EL (cell line): ENCODE measurements at regions not wholly inside any gene's neighbourhood (a gene's known extent, or its start where the extent isn't known, plus 50 kb on each side); places are given as distances from the start of the nearest gene placed in this dataset.
A peak's percentile ranks its signal among the peaks of the same experiment; 100 is the strongest.

Experiments used
- DNase-seq: peaks from one replicate; pipeline ENCODE4 v3.0.0-alpha.2; 2016

DNA sequence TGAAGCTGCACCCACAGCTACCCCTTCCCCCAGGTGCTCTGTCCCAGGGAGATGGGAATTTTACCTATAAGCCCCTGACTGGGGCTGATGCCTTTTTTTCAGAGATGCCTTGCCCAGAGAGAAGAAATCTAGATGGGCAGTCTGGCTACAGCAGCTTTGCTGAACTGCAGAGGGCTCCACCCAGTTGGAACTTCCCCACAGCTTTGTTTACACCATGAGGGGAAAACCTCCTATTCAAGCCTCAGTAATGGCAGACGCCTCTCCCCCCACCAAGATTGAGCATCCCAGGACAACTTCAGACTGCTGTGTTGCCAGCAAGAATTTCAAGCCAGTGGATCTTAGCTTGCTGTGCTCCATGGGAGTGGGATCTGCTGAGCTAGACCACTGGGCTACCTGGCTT lies 122.6 kb upstream of the MOCS1 start:
- no peak for DNase-seq

DNA sequence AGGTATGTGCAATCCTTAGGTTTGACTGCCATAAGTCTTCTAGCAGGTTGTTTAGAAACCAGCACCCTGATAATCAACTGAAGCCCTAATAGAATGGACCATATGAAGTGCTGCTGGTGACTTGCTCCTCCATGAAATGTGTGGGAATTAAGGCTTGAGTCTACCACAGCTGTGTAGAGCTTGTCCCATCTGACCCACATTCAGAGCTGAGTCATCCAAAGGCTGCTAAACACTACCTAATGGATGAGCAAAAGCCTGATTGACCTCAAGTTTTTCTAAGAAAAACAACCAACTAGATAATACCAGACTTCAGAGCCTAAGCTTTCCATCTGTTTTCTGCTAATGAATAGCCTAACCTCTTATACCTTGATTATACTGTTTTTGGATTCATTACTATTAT lies 120.3 kb upstream of the MOCS1 start:
- DNase-seq = no peak

- DNase-seq = no peak
Observed at GRCh38 chr6:40054186-40054585, 119.9 kb upstream of the MOCS1 start.

DNA sequence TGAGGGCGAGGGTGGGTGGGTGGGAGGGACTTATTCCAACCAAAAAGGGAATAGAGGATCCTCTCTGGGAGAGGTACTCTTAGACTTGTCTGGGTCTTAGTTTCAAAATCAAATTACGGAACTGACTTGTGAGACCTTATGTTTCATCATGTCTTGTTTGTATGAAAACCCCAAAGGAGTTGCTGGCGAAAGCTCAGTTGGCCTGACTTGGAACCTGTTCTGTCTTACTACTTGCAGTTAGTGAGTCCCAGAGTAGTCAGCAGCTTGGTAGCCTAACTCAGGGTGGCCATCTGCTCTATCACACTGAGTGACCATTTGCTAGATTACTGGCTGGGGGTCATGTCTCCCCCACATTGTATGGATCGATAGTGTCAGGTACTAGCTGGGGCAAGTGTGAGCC lies 114.9 kb upstream of the MOCS1 start:
- no peak for DNase-seq

GRCh38 chr6:40044196-40044595 lies 109.9 kb upstream of the MOCS1 start:
- DNase-seq = no peak

GRCh38 chr6:40042232-40042631 lies 108.0 kb upstream of the MOCS1 start:
- no peak for DNase-seq

DNA sequence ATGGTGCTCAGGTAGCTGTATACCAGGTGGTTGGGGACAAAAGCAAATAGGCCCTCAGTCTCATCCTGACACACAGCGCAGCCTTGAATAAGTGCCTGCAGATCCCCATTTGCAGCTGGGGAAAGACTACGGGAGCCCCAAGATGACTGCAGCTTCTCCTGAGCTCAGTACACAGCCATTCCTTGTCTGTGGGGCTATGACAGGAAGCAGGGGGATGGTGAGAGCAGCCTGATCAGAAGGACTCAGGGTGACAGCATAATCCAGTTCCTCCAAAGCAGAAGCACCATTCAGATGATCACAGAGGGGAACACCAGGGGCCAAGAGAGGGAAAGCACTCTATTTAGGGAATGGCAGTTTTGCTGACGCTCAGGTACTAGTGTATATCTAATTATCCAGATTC lies 104.8 kb upstream of the MOCS1 start:
- no peak for DNase-seq

- no peak for DNase-seq
Observed at GRCh38 chr6:40038626-40039025, 104.4 kb upstream of the MOCS1 start.

GRCh38 chr6:40037271-40037670 lies 103.0 kb upstream of the MOCS1 start:
- no peak for DNase-seq

DNA sequence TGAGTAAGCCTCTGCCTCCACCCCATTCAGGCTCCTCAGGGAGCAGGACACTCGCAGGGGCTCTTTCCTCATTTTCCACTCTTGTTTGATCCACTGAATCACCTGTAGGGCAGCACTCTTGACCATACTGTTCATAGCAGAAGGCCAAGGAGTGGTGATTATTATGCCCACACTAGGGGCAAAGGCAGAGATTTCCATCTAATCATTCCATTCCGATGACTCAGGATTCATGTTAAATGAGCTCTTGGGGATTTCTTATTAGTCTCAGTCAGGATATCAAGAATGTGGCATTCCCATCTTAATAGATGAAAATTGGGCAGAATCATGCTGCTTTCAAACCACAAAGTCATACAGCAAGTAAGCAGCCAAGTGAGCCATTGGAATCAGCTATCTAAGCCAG lies 101.9 kb upstream of the MOCS1 start:
- DNase-seq = peak; percentile 7

DNA sequence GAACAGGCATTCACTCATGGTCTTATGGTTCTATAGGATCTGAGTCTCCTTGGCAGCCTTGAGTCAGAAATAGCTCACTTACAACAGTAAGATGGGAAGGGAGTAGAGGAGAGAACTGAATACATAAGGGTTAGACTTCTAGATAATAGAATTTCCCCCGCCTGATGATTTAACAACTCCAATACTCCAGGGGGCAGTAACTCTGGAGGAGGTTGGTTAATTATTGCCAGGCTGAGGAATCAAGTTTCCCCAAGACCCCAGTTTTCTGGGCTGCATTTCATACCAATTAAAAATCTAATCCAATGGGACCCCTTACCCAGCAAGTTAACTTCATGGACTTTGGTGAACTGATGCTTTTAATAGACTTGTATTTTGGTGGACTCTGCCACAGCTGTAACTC lies 94.2 kb upstream of the MOCS1 start:
- no peak for DNase-seq

DNA sequence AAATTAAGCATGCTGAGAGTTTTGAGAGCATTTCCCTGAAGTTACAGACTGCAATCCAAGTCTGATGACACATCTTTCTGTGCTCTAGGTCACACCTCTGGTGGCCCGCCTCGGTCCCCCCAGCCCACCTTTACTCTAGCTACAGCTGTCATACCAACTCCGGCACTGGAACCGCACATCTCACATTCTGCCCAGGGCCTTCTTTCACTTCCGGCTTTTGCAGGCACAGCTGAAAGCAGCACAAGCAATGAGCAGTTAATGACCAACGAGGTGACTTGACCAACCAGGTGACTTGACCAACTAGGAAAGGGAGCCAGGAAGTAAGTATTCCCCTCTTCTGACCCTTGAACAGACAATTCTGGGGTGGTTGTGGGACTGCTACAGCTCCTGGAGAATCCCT lies 88.6 kb upstream of the MOCS1 start:
- DNase-seq = no peak

DNA sequence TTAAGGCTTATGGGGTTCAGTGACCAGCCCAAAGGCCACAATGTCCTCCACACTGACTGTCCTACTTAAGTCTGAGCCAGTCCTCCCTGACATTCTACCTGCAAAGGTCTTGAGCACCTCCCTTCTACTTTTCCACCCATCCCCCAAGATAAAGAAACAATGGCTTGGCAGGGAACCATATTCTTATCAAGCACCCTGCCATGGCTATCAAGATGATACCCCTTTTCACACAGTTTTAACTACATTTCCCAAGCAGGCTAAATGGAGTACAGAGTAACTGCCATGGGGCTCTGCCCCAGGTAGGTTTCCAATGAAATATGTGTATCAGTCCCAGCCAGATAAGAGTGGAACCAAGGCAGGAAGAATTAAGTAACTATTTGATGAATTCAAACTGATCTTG lies 85.9 kb upstream of the MOCS1 start:
- no peak for DNase-seq

DNA sequence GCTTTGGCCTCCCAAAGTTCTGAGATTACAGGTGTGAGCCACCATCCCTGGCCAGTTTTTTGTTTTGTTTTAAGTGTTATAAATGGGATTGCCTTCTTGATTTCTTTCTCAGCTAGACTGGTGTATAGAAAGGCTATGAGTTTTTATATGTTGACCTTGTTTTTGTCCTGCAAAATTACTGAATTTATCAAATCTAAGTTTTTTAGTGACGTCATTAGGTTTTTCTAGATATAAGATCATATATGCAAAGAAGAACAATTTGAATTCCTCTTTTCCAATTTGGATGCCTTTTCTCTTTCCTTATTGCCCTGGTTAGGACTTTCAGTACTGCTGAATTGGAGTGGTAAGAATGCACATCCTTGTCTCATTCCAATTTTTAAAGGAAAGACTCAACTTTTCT lies 81.3 kb upstream of the MOCS1 start:
- no peak for DNase-seq

- no peak for DNase-seq
Observed at GRCh38 chr6:40011844-40012243, 77.6 kb upstream of the MOCS1 start.

GRCh38 chr6:40000964-40001515 lies 66.8 kb upstream of the MOCS1 start:
- DNase-seq = no peak

DNA sequence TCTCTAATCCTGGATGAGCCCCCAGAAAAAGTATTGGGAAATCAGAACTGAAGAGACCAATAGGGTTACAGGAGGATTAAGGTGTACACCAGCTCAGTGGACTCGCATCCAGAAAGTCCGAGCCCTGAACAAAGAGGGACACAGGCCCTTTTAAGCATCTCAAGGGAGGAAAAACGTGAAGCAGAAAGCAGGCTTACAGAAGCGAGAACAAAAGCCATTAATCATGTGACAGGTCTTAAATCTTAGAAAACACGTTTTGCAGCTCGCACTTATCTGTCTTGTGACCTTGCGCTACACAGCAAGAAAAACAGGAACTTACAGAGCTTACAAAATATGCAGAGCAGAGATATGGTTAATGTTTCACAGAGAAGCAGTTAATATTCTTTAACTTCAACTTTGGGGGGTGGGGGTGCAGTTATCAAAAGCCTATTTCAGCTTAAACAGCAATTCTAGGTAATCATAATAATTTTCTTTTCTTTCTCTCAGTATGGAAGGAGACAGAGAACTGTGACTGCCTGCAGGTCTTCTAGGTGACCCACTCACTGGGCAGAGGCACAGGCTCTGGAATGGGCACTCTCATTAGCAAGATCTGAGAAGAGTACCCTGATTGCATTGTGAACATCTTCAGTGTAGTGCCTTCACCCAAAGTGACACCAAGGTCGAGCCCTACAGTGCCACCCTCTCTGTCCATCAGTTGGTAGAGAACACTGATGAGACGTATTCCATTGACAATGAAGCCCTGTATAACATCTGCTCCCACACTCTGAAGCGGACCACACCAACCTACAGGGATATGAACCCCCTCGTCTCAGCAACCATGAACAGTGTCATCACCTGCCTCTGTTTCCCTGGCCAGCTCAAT lies 65.0 kb upstream of the MOCS1 start:
- DNase-seq = no peak

- no peak for DNase-seq
Observed at GRCh38 chr6:39998126-39998525, 63.9 kb upstream of the MOCS1 start.

- no peak for DNase-seq
Observed at GRCh38 chr6:39997101-39997635, 62.9 kb upstream of the MOCS1 start.

DNA sequence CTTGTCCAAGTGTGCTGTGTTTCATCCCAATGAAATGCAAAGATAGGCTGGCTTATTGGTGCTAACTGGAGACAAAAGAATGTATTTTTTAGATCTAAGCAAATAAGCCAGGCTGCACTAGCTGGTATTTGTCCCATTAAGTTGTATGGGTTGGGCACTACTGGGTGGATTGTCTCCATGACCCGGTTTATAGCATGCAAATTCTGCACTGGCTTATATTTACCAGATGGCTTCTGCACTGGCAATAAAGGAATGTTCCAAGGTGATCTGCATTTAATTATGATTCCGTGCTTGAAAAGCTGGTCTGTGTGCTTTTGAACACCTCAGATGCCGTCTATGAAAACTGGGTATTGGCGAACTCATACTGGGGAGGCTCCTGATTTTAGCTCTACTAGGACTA lies 61.4 kb upstream of the MOCS1 start:
- no peak for DNase-seq

GRCh38 chr6:39992861-39993622 lies 58.8 kb upstream of the MOCS1 start:
- no peak for DNase-seq
